IMR-90 (cell line): ENCODE measurements at regions not wholly inside any gene's neighbourhood (a gene's known extent, or its start where the extent isn't known, plus 50 kb on each side); places are given as distances from the start of the nearest gene placed in this dataset.

Source experiments
- ATAC-seq: fragments of 200-7000 bp; cut with Tn5 transposase; 2 replicates; pipeline ENCODE4 v1.9.1; 2020; ENCODE audit warnings: low read depth, mild to moderate bottlenecking, moderate library complexity
- BruUV-seq: library from RNA; stranded (reverse); fragments of 400-500 nt; replicated peaks from 2 replicates; lab custom pipeline; 2021; lab: Mats Ljungman, UMichigan
- CTCF ChIA-PET: fragments of 300-600 bp; formaldehyde crosslinking; extraction: SDS; loops from one replicate; lab custom pipeline; 2021; ENCODE audit warnings: antibody characterized with exemption; lab: Yijun Ruan, JAX
- POLR2A ChIA-PET: fragments of 300-600 bp; sonication (Branson Sonifier 250); formaldehyde crosslinking; loops from one replicate; lab custom pipeline; 2022; ENCODE audit warnings: antibody characterized with exemption; ENCODE audit not compliant: unreplicated experiment; lab: Charles Lee
- DNase-seq: peaks from one replicate; pipeline ENCODE4 v3.0.0; 2013
- H2AFZ ChIP-seq: replicated peaks from 2 replicates; pipeline ENCODE3; 2013; ENCODE audit warnings: low read length, mild to moderate bottlenecking; ENCODE audit not compliant: poor library complexity
- H2AK5ac ChIP-seq: 2 replicates; pipeline ENCODE4 v1.6.1; 2013; ENCODE audit warnings: low read depth, low read length, inconsistent platforms
- H2AK9ac ChIP-seq: replicated peaks from 2 replicates; pipeline ENCODE3; 2013; ENCODE audit warnings: mild to moderate bottlenecking, low read depth, low read length, moderate library complexity; ENCODE audit not compliant: poor library complexity
- H2BK120ac ChIP-seq: 2 replicates; pipeline ENCODE4 v1.6.1; 2013; ENCODE audit warnings: low read depth, low read length, inconsistent platforms
- H2BK15ac ChIP-seq: 3 replicates; pipeline ENCODE4 v1.6.1; 2013; ENCODE audit warnings: low read depth, low read length, inconsistent platforms
- H2BK20ac ChIP-seq: 2 replicates; pipeline ENCODE4 v1.6.1; 2013; ENCODE audit warnings: low read depth, mild to moderate bottlenecking, inconsistent platforms, low read length, moderate library complexity
- H2BK5ac ChIP-seq: 2 replicates; pipeline ENCODE4 v1.6.1; 2013; ENCODE audit warnings: mild to moderate bottlenecking, low read depth, low read length, inconsistent platforms; ENCODE audit not compliant: poor library complexity, severe bottlenecking
- H3K14ac ChIP-seq: replicated peaks from 2 replicates; pipeline ENCODE4 v1.6.1; 2013; ENCODE audit warnings: low read depth, low read length, inconsistent platforms
- H3K18ac ChIP-seq: 2 replicates; pipeline ENCODE4 v1.6.1; 2013; ENCODE audit warnings: low read depth, low read length, control low read depth
- H3K23ac ChIP-seq: 2 replicates; pipeline ENCODE4 v1.6.1; 2013; ENCODE audit warnings: low read depth, low read length, inconsistent platforms
- H3K27ac ChIP-seq: 2 replicates; pipeline ENCODE4 v1.5.1; 2013; ENCODE audit warnings: mild to moderate bottlenecking, control low read depth, low read length; ENCODE audit not compliant: insufficient read depth
- H3K27me3 ChIP-seq: 2 replicates; pipeline ENCODE4 v1.6.1; 2013; ENCODE audit warnings: low read length; ENCODE audit not compliant: control insufficient read depth, insufficient read depth
- H3K36me3 ChIP-seq: 2 replicates; pipeline ENCODE4 v1.6.1; 2013; ENCODE audit warnings: low read length, mixed read lengths; ENCODE audit not compliant: control insufficient read depth, insufficient read depth
- H3K4ac ChIP-seq: 2 replicates; pipeline ENCODE4 v1.6.1; 2013; ENCODE audit warnings: low read depth, low read length, inconsistent platforms
- H3K4me1 ChIP-seq: 2 replicates; pipeline ENCODE4 v1.6.1; 2013; ENCODE audit warnings: low read length, mixed read lengths; ENCODE audit not compliant: control insufficient read depth, insufficient read depth
- H3K4me2 ChIP-seq: 2 replicates; pipeline ENCODE4 v1.6.1; 2013; ENCODE audit warnings: low read depth, mild to moderate bottlenecking, control low read depth, low read length, moderate library complexity
- H3K4me3 ChIP-seq: 2 replicates; pipeline ENCODE4 v1.5.1; 2013; ENCODE audit warnings: low read depth, mild to moderate bottlenecking, control low read depth, low read length, moderate library complexity; ENCODE audit not compliant: insufficient read depth
- H3K56ac ChIP-seq: 2 replicates; pipeline ENCODE4 v1.6.1; 2013; ENCODE audit warnings: low read length, inconsistent platforms; ENCODE audit not compliant: insufficient read depth; ENCODE audit errors: extremely low read depth
- H3K79me1 ChIP-seq, 2 experiments: 2 replicates each; pipeline ENCODE4 v1.6.1; 2013; ENCODE audit warnings: low read length in 2 of 2, inconsistent platforms in 1 of 2, low read depth in 1 of 2
- H3K9ac ChIP-seq: 2 replicates; pipeline ENCODE4 v1.6.1; 2013; ENCODE audit warnings: low read depth, low read length, control low read depth
- H3K9me1 ChIP-seq: 2 replicates; pipeline ENCODE4 v1.6.1; 2013; ENCODE audit warnings: low read length, inconsistent platforms; ENCODE audit not compliant: insufficient read depth
- H3K9me3 ChIP-seq: 2 replicates; pipeline ENCODE4 v1.6.1; 2013; ENCODE audit warnings: low read length; ENCODE audit not compliant: control insufficient read depth, insufficient read depth
- H4K20me1 ChIP-seq: 2 replicates; pipeline ENCODE4 v1.6.1; 2013; ENCODE audit warnings: low read length, inconsistent platforms; ENCODE audit not compliant: insufficient read depth
- H4K5ac ChIP-seq: 2 replicates; pipeline ENCODE4 v1.6.1; 2013; ENCODE audit warnings: mild to moderate bottlenecking, low read depth, low read length, control low read depth
- H4K8ac ChIP-seq, 2 experiments: 2 replicates each; pipeline ENCODE4 v1.6.1; 2013; ENCODE audit warnings: low read depth in 2 of 2, low read length in 2 of 2, control low read depth in 1 of 2, inconsistent platforms in 1 of 2
- H4K91ac ChIP-seq: 2 replicates; pipeline ENCODE4 v1.6.1; 2013; ENCODE audit warnings: low read depth, low read length, inconsistent platforms; ENCODE audit not compliant: insufficient read depth
- FOS ChIP-seq: fragments of 150-350 bp; IDR thresholded peaks from 2 replicates; pipeline ENCODE4 v1.6.1; 2016; ENCODE audit warnings: low read depth, low read length
- POLR2A ChIP-seq: IDR thresholded peaks from 2 replicates; pipeline ENCODE4 v1.6.1; 2012; ENCODE audit warnings: mild to moderate bottlenecking, low read depth, low read length
- WGBS, 2 experiments: methylation state at CpG; one replicate each; pipeline versions ENCODE4 v1.1.5 to v1.1.7; 2013; ENCODE audit warnings: missing lambda C conversion rate in 2 of 2; ENCODE audit not compliant: insufficient read length in 1 of 2; ENCODE audit errors: extremely low coverage in 2 of 2; 5-methylcytosine and 5-hydroxymethylcytosine counted together
- dilution Hi-C: fragments of 300-500 bp; cut with HindIII; formaldehyde crosslinking; loops from one replicate; pipeline ENCODE4 v1.14.3; 2018; ENCODE audit warnings: low sequenced_read_pairs; ENCODE audit not compliant: unreplicated experiment
- in situ Hi-C: fragments of 300-500 bp; cut with MboI; formaldehyde crosslinking; loops from 3 replicates; pipeline ENCODE4 v1.14.3; 2019; ENCODE audit warnings: low sequenced_read_pairs, inconsistent platforms, mixed read lengths
- intact Hi-C: fragments of 100-400 bp; cut with micrococcal nuclease; formaldehyde crosslinking; loops from 2 replicates; pipeline ENCODE4 v1.10.0; 2022

DNA sequence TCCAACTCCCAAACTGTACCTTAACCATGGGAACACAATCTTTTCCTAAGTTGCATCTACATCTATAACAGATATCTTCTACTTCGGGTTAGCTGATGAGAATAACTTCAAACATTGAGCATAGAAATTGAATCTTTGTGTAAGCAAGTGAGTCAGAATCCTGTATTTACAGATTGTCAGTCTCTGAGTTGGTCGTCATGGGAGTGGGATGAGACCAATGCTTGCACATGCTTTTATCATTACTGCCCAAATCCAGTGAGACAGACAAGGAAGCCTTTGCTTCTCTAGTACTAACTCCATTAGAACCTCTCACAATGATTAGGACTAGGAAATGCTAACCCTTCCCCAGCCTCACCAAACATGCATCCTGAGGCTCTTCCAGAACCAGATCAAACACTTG, 587.1 kb upstream of the ZNF717 start:
- Histone ChIP-seq H2BK120ac (peak overlapping the region; percentile 33; the same call in 1 of the 2 replicates), H2AK5ac (no peak overlapping the region), H3K4me3 (no peak overlapping the region), H3K23ac (no peak overlapping the region), H3K4ac (peak overlapping the region; percentile 2; the same call in 1 of the 2 replicates), H3K9me1 (peaks cover 3% of the 10 kb centered on the region; the same call in 1 of the 2 replicates), H2AK9ac (no peak overlapping the region), H3K27ac (no peak overlapping the region), H2BK15ac (no peak overlapping the region), H3K79me1 (no peaks in the 10 kb centered on the region), H2BK20ac (peak overlapping the region; percentile 15; the same call in 1 of the 2 replicates), H4K20me1 (no peaks in the 10 kb centered on the region), H2AFZ (no peak overlapping the region), H4K8ac (peak overlapping the region in 1 of 2 experiments; percentile 39; a peak in 1 of 4 replicates), H3K56ac (no peak overlapping the region), H3K36me3 (no peaks in the 10 kb centered on the region), H3K4me1 (no peaks in the 10 kb centered on the region; the same call in 1 of the 2 replicates), H3K9ac (no peak overlapping the region), H3K18ac (peak overlapping the region; percentile 16; the same call in 1 of the 2 replicates), H3K14ac (peak overlapping the region; percentile 15; the same call in 1 of the 2 replicates), H4K91ac (no peak overlapping the region; the same call in 1 of the 2 replicates), H4K5ac (no peak overlapping the region), H2BK5ac (peak overlapping the region; percentile 29), H3K27me3 (no peaks in the 10 kb centered on the region), H3K9me3 (no peaks in the 10 kb centered on the region), H3K4me2 (no peak overlapping the region)
- no TSS peak for BruUV-seq
- DNase-seq: peak; percentile 80
- intact Hi-C loops (no loop called here), in situ Hi-C loops (no loop called here), dilution Hi-C loops (no loop called here)
- CTCF ChIA-PET: no interaction called here
- no peak for TF ChIP-seq POLR2A
- 0 out of 2 replicates have a peak, but pooled peaks have one; percentile 46 for TF ChIP-seq FOS
- POLR2A ChIA-PET: no interaction called here
- WGBS, 2 experiments: no CpG with 5 or more reads among the region's 2 CpGs
- peak; percentile 73 for ATAC-seq
